ENCODE measurements at regions not wholly inside any gene's neighbourhood (a gene's known extent, or its start where the extent isn't known, plus 50 kb on each side); places are given as distances from the start of the nearest gene placed in this dataset.

GRCh38 chr5:119996128-119996527, 366.8 kb downstream of the FAM170A start:
- no peak for TF ChIP-seq EZH2 (IDR thresholded peaks at IDR 0.05; ENCODE audit: low read length, missing control alignments)
- TF ChIP-seq, protein P1, sequence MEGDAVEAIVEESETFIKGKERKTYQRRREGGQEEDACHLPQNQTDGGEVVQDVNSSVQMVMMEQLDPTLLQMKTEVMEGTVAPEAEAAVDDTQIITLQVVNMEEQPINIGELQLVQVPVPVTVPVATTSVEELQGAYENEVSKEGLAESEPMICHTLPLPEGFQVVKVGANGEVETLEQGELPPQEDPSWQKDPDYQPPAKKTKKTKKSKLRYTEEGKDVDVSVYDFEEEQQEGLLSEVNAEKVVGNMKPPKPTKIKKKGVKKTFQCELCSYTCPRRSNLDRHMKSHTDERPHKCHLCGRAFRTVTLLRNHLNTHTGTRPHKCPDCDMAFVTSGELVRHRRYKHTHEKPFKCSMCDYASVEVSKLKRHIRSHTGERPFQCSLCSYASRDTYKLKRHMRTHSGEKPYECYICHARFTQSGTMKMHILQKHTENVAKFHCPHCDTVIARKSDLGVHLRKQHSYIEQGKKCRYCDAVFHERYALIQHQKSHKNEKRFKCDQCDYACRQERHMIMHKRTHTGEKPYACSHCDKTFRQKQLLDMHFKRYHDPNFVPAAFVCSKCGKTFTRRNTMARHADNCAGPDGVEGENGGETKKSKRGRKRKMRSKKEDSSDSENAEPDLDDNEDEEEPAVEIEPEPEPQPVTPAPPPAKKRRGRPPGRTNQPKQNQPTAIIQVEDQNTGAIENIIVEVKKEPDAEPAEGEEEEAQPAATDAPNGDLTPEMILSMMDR (conservative IDR thresholded peaks at IDR 0.05 in 1 of 2, IDR thresholded peaks at IDR 0.05 in 1 of 2; ENCODE audit: low read depth in 1 of 2, low read length in 2 of 2), result no peak
